Endothelial cell (in vitro differentiated cells): ENCODE measurements at regions not wholly inside any gene's neighbourhood (a gene's known extent, or its start where the extent isn't known, plus 50 kb on each side); places are given as distances from the start of the nearest gene placed in this dataset.

Experiments used
- DNase-seq: peaks from one replicate; pipeline ENCODE4 v3.0.0; 2021; ENCODE audit warnings: low spot score
- H3K27ac Mint-ChIP-seq: one replicate; pipeline ENCODE4 v1.8.0; 2021; ENCODE audit warnings: mixed read lengths, inconsistent platforms; ENCODE audit not compliant: unreplicated experiment
- H3K27me3 Mint-ChIP-seq: one replicate; pipeline ENCODE4 v1.8.0; 2021; ENCODE audit warnings: mild to moderate bottlenecking, moderate library complexity, mixed read lengths, inconsistent platforms; ENCODE audit not compliant: unreplicated experiment
- H3K36me3 Mint-ChIP-seq: one replicate; pipeline ENCODE4 v1.8.0; 2021; ENCODE audit warnings: mild to moderate bottlenecking, low read depth, mixed read lengths, inconsistent platforms; ENCODE audit not compliant: unreplicated experiment
- H3K4me1 Mint-ChIP-seq: one replicate; pipeline ENCODE4 v1.8.0; 2021; ENCODE audit warnings: mild to moderate bottlenecking, mixed read lengths, inconsistent platforms; ENCODE audit not compliant: unreplicated experiment
- H3K4me3 Mint-ChIP-seq: one replicate; pipeline ENCODE4 v1.8.0; 2021; ENCODE audit warnings: mild to moderate bottlenecking, mixed read lengths, inconsistent platforms; ENCODE audit not compliant: unreplicated experiment
- H3K9me3 Mint-ChIP-seq: one replicate; pipeline ENCODE4 v1.8.0; 2021; ENCODE audit warnings: mixed read lengths, inconsistent platforms; ENCODE audit not compliant: unreplicated experiment
- TF ChIP-seq, protein P1 (sequence below): fragments of 200-600 bp; sonication (generic); IDR thresholded peaks from one replicate; pipeline ENCODE4 v1.5.0; 2021; ENCODE audit warnings: antibody characterized with exemption; ENCODE audit not compliant: unreplicated experiment

DNA sequence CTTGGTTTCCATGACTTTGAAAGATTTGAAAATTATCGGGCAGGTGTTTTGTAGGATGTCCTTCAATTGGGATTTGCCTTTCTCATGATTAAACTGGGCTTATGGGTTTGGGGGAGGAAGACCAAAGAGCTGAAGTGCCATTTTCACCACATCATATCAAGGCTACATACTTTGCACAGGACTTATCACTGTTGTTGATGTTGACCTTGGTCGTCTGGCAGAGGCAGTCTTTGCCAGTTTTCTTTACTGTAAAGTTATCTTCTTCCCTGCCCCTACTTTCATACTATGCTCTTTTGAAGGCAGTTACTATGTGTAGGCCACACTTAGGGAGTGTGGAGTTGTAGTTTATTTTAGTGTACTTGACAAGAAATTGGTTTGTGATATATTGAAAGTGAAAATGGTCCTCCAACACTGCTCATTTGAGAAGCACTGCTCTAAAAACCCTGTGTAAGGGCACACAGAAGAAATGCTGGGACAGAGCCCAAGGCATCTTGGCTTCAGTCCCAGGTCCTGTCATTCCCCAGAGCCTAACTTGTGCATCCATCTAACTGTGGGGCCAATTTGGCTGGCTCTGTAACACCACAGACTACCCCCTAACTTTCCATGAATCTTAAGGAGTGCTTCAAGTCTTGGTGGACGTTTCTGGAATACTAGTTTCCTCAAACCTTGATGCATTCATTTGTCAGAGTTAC lies 384.9 kb downstream of the KCNRG start:
- no peaks in the 10 kb centered on the region for H3K9me3 Mint-ChIP-seq
- no peak overlapping the region for H3K27ac Mint-ChIP-seq
- no peaks in the 10 kb centered on the region for H3K36me3 Mint-ChIP-seq
- H3K27me3 Mint-ChIP-seq = peaks cover 4% of the 10 kb centered on the region
- H3K4me1 Mint-ChIP-seq = no peaks in the 10 kb centered on the region
- TF ChIP-seq, protein P1, sequence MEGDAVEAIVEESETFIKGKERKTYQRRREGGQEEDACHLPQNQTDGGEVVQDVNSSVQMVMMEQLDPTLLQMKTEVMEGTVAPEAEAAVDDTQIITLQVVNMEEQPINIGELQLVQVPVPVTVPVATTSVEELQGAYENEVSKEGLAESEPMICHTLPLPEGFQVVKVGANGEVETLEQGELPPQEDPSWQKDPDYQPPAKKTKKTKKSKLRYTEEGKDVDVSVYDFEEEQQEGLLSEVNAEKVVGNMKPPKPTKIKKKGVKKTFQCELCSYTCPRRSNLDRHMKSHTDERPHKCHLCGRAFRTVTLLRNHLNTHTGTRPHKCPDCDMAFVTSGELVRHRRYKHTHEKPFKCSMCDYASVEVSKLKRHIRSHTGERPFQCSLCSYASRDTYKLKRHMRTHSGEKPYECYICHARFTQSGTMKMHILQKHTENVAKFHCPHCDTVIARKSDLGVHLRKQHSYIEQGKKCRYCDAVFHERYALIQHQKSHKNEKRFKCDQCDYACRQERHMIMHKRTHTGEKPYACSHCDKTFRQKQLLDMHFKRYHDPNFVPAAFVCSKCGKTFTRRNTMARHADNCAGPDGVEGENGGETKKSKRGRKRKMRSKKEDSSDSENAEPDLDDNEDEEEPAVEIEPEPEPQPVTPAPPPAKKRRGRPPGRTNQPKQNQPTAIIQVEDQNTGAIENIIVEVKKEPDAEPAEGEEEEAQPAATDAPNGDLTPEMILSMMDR = no peak
- DNase-seq = no peak
- no peak overlapping the region for H3K4me3 Mint-ChIP-seq

DNA sequence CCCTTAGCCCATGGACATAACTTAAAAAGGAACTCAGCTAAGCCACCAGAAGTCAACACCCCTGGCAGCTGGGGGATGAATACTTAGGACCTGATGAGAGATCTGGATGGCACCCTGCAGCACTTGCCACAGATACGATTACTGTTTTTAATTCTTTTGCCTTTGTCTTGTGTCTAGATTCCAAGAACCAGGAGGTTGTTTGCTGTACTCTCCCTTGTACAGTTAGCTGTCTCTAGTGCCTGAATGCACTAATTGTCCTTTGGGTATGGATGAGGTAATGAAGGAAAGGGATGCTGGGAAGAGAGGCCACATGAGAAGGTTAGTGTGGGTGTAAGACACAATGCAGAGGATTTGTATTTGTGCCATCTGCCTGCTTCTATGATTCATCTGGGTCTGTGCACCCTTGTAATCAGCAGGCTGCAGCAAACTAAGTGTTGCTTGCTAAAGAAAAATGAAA lies 385.8 kb downstream of the KCNRG start:
- no peak for DNase-seq
- H3K36me3 Mint-ChIP-seq = peaks cover 3% of the 10 kb centered on the region
- peaks cover 7% of the 10 kb centered on the region for H3K4me1 Mint-ChIP-seq
- no peak overlapping the region for H3K27ac Mint-ChIP-seq
- TF ChIP-seq, protein P1 = no peak
- peaks cover 4% of the 10 kb centered on the region for H3K27me3 Mint-ChIP-seq
- H3K9me3 Mint-ChIP-seq = no peaks in the 10 kb centered on the region
- no peak overlapping the region for H3K4me3 Mint-ChIP-seq

DNA sequence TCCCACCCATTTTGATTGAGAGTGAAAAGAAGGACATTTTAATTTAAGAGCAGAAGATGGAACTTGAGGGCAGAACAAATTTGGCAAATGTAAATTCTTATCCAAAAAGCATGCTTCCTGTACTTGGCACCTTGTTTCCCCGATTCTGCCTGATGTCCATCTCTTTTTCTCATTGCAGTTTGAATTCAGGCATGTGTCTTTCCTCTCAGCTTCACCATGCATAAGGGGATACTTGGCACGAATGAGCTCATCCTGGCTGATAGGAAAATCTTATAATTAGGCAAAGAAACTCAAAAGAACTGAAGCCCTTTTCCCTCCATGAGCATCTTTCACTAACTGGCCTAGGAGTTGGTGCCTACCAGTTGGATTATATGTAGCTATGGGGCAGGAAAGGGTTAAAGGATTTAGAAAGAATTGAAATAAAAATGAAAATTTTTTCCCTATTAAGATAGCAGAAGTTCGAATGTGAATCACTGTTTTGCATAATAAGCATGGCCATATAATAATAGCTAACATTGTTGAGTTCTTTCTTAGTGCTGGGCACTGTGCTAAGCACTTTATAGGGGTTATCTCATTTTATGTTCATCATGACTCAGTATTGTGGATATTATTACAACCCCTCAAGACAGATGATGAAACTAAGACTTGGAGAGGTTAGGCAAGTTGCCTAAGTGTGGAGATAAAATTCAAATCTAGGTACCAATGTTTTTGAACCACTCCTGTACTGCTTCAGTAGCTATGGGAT lies 386.6 kb downstream of the KCNRG start:
- Mint-ChIP-seq H3K36me3 (peaks cover 3% of the 10 kb centered on the region), H3K4me1 (peaks cover 11% of the 10 kb centered on the region), H3K4me3 (no peak overlapping the region), H3K9me3 (no peaks in the 10 kb centered on the region), H3K27ac (no peak overlapping the region), H3K27me3 (peaks cover 4% of the 10 kb centered on the region)
- TF ChIP-seq, protein P1 = no peak
- DNase-seq = no peak

DNA sequence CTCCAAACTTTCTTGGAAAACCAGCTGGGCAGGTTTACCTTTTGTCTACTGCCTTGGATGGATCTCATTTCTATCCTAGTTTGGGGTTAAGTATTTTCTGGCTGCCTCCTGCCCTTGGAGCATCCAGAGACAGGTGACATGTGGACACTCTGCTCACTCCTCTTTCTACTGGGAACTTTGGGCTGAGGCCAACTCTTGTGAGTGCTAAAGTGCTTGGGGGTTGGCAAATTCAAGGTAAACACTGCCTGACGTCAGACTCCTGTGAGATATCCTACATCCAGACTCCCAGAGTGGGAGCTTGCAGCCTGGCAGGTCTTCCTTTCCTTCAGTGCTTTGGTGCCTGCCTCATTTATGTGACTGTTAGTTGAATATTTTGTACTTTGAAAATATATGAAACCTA lies 388.1 kb downstream of the KCNRG start:
- peaks cover 13% of the 10 kb centered on the region for H3K4me1 Mint-ChIP-seq
- H3K9me3 Mint-ChIP-seq = no peaks in the 10 kb centered on the region
- H3K27me3 Mint-ChIP-seq = peaks cover 3% of the 10 kb centered on the region
- H3K4me3 Mint-ChIP-seq = no peak overlapping the region
- peaks cover 3% of the 10 kb centered on the region for H3K36me3 Mint-ChIP-seq
- TF ChIP-seq, protein P1 = no peak
- no peak overlapping the region for H3K27ac Mint-ChIP-seq
- DNase-seq = no peak

DNA sequence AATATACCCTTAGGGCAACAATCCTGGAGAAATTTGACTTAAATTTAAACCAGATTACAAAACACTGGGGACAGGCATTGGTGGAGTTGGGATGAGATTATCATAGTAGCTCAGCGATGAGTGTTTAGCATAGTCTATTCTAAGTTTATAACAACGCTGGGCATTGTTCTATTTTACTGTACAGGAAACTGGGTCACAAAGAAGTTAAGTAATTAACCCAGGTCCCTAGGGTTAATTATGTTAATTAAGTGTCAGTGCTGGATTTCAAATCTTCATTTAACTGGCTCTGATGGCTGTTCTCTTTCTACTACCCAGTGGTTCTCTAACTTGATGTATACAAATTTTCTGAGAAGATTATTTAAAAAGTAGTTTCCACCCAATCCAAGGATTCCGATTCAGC lies 388.9 kb downstream of the KCNRG start:
- peaks cover 15% of the 10 kb centered on the region for H3K4me1 Mint-ChIP-seq
- no peak overlapping the region for H3K4me3 Mint-ChIP-seq
- H3K27me3 Mint-ChIP-seq = peaks cover 3% of the 10 kb centered on the region
- no peak overlapping the region for H3K27ac Mint-ChIP-seq
- H3K9me3 Mint-ChIP-seq = no peaks in the 10 kb centered on the region
- no peak for DNase-seq
- peaks cover 3% of the 10 kb centered on the region for H3K36me3 Mint-ChIP-seq
- TF ChIP-seq, protein P1 = no peak
